ENCODE measurements at regions not wholly inside any gene's neighbourhood (a gene's known extent, or its start where the extent isn't known, plus 50 kb on each side); places are given as distances from the start of the nearest gene placed in this dataset.

GRCh38 chr13:23506807-23507291, 63.4 kb upstream of the TNFRSF19 start (continued):
- TF ChIP-seq ZNF692 (tag by site-specific recombination; IDR thresholded peaks at IDR 0.05) (0 out of 2 replicates have a peak, but pooled peaks have one; percentile 21), ZNF785 (tag by site-specific recombination; IDR thresholded peaks at IDR 0.05) (no peak), ZNF660 (tag by site-specific recombination; IDR thresholded peaks at IDR 0.05) (0 out of 2 replicates have a peak, but pooled peaks have one; percentile 32), ZEB2 (tag by site-specific recombination; IDR thresholded peaks at IDR 0.05) (peak; percentile 77), REPIN1 (tag by site-specific recombination; IDR thresholded peaks at IDR 0.05; ENCODE audit: low read depth) (no peak), ZNF169 (tag by site-specific recombination; IDR thresholded peaks at IDR 0.05) (no peak), ZBTB21 (tag by site-specific recombination; IDR thresholded peaks at IDR 0.05) (peak; percentile 83), TSHZ1 (tag by site-specific recombination; IDR thresholded peaks at IDR 0.05; ENCODE audit: borderline replicate concordance) (no peak; the same call in 1 of the 2 replicates), ZNF354C (tag by site-specific recombination; IDR thresholded peaks at IDR 0.05; ENCODE audit: borderline replicate concordance, low read depth) (no peak), ZNF548 (tag by site-specific recombination; IDR thresholded peaks at IDR 0.05) (no peak), SP7 (tag by site-specific recombination; IDR thresholded peaks at IDR 0.05) (peak; percentile 41; the same call in 1 of the 2 replicates), ZNF521 (tag by site-specific recombination; IDR thresholded peaks at IDR 0.05) (no peak), MEIS1 (CRISPR knock-in tag; IDR thresholded peaks at IDR 0.05; ENCODE audit: borderline replicate concordance) (no peak)
- TF ChIP-seq, protein P1, sequence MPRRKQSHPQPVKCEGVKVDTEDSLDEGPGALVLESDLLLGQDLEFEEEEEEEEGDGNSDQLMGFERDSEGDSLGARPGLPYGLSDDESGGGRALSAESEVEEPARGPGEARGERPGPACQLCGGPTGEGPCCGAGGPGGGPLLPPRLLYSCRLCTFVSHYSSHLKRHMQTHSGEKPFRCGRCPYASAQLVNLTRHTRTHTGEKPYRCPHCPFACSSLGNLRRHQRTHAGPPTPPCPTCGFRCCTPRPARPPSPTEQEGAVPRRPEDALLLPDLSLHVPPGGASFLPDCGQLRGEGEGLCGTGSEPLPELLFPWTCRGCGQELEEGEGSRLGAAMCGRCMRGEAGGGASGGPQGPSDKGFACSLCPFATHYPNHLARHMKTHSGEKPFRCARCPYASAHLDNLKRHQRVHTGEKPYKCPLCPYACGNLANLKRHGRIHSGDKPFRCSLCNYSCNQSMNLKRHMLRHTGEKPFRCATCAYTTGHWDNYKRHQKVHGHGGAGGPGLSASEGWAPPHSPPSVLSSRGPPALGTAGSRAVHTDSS (tag by site-specific recombination; IDR thresholded peaks at IDR 0.05) = no peak

GRCh38 chr13:23509781-23510543, 60.2 kb upstream of the TNFRSF19 start:
- POLR2A ChIA-PET = no interaction called here
- Histone ChIP-seq H3K4me1 (ENCODE audit: control insufficient read depth, insufficient read depth, low read length) (peaks cover 2% of the 10 kb centered on the region; the same call in 1 of the 2 replicates), H3K9me3 (ENCODE audit: control insufficient read depth, insufficient read depth, low read depth, low read length) (no peaks in the 10 kb centered on the region), H3K27ac (ENCODE audit: extremely low read depth, low read depth, low read length) (no peak overlapping the region), H3K4me3 (ENCODE audit: low read depth, low read length) (no peak overlapping the region), H3K36me3 (ENCODE audit: control insufficient read depth in 2 of 2, insufficient read depth in 1 of 2, low read length in 2 of 2) (no peaks in the 10 kb centered on the region)
- CTCF ChIA-PET = no interaction called here
- no peak for TF ChIP-seq ZNF707 (tag by site-specific recombination; IDR thresholded peaks at IDR 0.05)
- TF ChIP-seq, protein P2, sequence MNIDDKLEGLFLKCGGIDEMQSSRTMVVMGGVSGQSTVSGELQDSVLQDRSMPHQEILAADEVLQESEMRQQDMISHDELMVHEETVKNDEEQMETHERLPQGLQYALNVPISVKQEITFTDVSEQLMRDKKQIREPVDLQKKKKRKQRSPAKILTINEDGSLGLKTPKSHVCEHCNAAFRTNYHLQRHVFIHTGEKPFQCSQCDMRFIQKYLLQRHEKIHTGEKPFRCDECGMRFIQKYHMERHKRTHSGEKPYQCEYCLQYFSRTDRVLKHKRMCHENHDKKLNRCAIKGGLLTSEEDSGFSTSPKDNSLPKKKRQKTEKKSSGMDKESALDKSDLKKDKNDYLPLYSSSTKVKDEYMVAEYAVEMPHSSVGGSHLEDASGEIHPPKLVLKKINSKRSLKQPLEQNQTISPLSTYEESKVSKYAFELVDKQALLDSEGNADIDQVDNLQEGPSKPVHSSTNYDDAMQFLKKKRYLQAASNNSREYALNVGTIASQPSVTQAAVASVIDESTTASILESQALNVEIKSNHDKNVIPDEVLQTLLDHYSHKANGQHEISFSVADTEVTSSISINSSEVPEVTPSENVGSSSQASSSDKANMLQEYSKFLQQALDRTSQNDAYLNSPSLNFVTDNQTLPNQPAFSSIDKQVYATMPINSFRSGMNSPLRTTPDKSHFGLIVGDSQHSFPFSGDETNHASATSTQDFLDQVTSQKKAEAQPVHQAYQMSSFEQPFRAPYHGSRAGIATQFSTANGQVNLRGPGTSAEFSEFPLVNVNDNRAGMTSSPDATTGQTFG (tag by site-specific recombination; IDR thresholded peaks at IDR 0.05; ENCODE audit: borderline replicate concordance) = no peak
- no peak for TF ChIP-seq SCRT2 (tag by site-specific recombination; IDR thresholded peaks at IDR 0.05)
- TF ChIP-seq SP3 (tag by site-specific recombination; IDR thresholded peaks at IDR 0.05) = no peak

All from HEK293 (cell line).